Mucosa of stomach (tissue), 1 donor: ENCODE measurements at regions not wholly inside any gene's neighbourhood (a gene's known extent, or its start where the extent isn't known, plus 50 kb on each side); places are given as distances from the start of the nearest gene placed in this dataset.

Experiments
- H3K27me3 ChIP-seq: one replicate; pipeline ENCODE4 v1.7.0; 2013; ENCODE audit warnings: mild to moderate bottlenecking, low read length; ENCODE audit not compliant: control insufficient read depth, insufficient read depth
- H3K36me3 ChIP-seq: one replicate; pipeline ENCODE4 v1.7.0; 2013; ENCODE audit warnings: low read length; ENCODE audit not compliant: control insufficient read depth, insufficient read depth
- H3K4me1 ChIP-seq: one replicate; pipeline ENCODE4 v1.7.0; 2013; ENCODE audit warnings: mild to moderate bottlenecking, low read length; ENCODE audit not compliant: control insufficient read depth, insufficient read depth
- H3K4me3 ChIP-seq: one replicate; pipeline ENCODE4 v1.7.0; 2013; ENCODE audit warnings: low read length
- H3K9ac ChIP-seq: one replicate; pipeline ENCODE4 v1.7.0; 2013; ENCODE audit warnings: mild to moderate bottlenecking, low read length, moderate library complexity
- H3K9me3 ChIP-seq: one replicate; pipeline ENCODE4 v1.7.0; 2013; ENCODE audit warnings: mild to moderate bottlenecking, low read length, moderate library complexity; ENCODE audit not compliant: control insufficient read depth
- donor health status: Pancreatic carcinoma.

GRCh38 chr14:84726471-84726870 is 803.5 kb upstream of the FLRT2 start:
- H3K36me3 ChIP-seq: no peaks in the 10 kb centered on the region
- no peak overlapping the region for H3K9ac ChIP-seq
- H3K9me3 ChIP-seq: no peaks in the 10 kb centered on the region
- no peak overlapping the region for H3K4me3 ChIP-seq
- no peaks in the 10 kb centered on the region for H3K27me3 ChIP-seq
- H3K4me1 ChIP-seq: no peaks in the 10 kb centered on the region

- Histone ChIP-seq H3K9ac (no peak overlapping the region), H3K4me3 (no peak overlapping the region), H3K4me1 (no peaks in the 10 kb centered on the region), H3K36me3 (no peaks in the 10 kb centered on the region), H3K9me3 (no peaks in the 10 kb centered on the region), H3K27me3 (no peaks in the 10 kb centered on the region)
Observed at GRCh38 chr14:84749191-84749955, 780.6 kb upstream of the FLRT2 start.

GRCh38 chr14:84750284-84750683 is 779.7 kb upstream of the FLRT2 start:
- Histone ChIP-seq H3K9me3 (no peaks in the 10 kb centered on the region), H3K4me3 (no peak overlapping the region), H3K9ac (no peak overlapping the region), H3K4me1 (no peaks in the 10 kb centered on the region), H3K27me3 (no peaks in the 10 kb centered on the region), H3K36me3 (no peaks in the 10 kb centered on the region)

DNA sequence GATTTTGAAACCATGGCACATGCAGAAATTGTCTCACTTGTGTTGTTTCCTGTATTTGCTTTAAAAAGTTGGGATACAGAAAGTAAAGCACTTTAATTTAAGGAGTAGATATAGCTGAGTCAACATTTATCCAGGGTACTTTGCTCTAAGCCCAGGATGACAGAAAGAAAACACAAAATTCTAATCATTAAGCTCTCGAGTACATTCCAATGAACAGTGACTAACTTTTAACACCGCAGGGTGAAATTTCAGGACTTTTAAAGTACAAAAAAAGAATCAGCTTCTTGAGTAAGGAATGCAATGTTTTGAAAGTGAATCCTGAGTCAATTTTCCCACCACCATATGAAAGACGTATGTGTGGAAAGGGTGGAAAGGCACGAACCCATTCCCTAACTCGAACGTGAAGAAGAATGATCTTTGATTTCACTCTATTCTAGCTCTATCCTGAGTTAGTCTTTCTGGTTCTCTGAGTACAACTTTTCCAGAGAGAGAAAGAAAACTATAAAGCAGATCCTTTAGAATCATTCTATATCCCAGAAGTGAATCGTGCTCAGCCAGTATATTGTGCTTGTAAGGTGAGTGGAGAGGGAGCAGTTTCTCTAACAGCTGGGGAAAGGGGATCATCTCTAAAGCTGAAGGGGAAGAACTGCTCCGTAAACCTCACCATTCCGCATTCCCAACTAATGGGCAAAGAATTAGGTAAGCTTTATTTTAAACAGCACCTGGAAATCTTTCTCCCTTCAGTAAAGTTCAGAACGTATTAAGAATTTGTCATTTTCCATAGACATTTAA is 779.0 kb upstream of the FLRT2 start:
- H3K36me3 ChIP-seq: no peaks in the 10 kb centered on the region
- H3K4me3 ChIP-seq: no peak overlapping the region
- H3K9ac ChIP-seq: no peak overlapping the region
- H3K9me3 ChIP-seq: no peaks in the 10 kb centered on the region
- H3K4me1 ChIP-seq: no peaks in the 10 kb centered on the region
- no peaks in the 10 kb centered on the region for H3K27me3 ChIP-seq

GRCh38 chr14:84751745-84752144 is 778.2 kb upstream of the FLRT2 start:
- no peaks in the 10 kb centered on the region for H3K27me3 ChIP-seq
- no peaks in the 10 kb centered on the region for H3K4me1 ChIP-seq
- H3K9me3 ChIP-seq: no peaks in the 10 kb centered on the region
- no peaks in the 10 kb centered on the region for H3K36me3 ChIP-seq
- H3K9ac ChIP-seq: no peak overlapping the region
- no peak overlapping the region for H3K4me3 ChIP-seq

- Histone ChIP-seq H3K9ac (no peak overlapping the region), H3K9me3 (no peaks in the 10 kb centered on the region), H3K4me3 (no peak overlapping the region), H3K27me3 (no peaks in the 10 kb centered on the region), H3K36me3 (no peaks in the 10 kb centered on the region), H3K4me1 (no peaks in the 10 kb centered on the region)
Observed at GRCh38 chr14:84760489-84761126, 769.3 kb upstream of the FLRT2 start.

- H3K27me3 ChIP-seq: no peaks in the 10 kb centered on the region
- no peaks in the 10 kb centered on the region for H3K36me3 ChIP-seq
- H3K9me3 ChIP-seq: no peaks in the 10 kb centered on the region
- H3K4me1 ChIP-seq: no peaks in the 10 kb centered on the region
- H3K9ac ChIP-seq: no peak overlapping the region
- no peak overlapping the region for H3K4me3 ChIP-seq
Observed at GRCh38 chr14:84767434-84767833, 762.5 kb upstream of the FLRT2 start.

GRCh38 chr14:84770030-84770429 is 759.9 kb upstream of the FLRT2 start:
- Histone ChIP-seq H3K27me3 (no peaks in the 10 kb centered on the region), H3K36me3 (no peaks in the 10 kb centered on the region), H3K9ac (no peak overlapping the region), H3K4me3 (no peak overlapping the region), H3K4me1 (no peaks in the 10 kb centered on the region), H3K9me3 (no peaks in the 10 kb centered on the region)

DNA sequence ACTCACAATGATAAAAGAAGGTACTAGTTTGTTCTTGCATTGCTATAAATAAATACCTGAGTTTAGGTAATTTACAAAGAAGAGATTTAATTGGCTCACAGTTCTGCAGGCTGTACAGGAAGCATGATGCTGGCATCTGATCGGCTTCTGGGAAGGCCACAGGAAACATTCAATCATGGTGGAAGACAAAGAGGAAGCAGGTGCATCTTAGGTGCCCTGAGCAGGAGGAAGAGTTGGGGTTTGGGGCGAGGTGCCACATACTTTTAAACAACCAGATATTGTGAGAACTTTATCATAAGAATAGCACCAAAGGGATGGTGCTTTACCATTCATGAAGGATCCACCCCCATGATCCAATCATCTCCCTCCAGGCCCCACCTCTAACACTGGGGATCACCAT is 752.6 kb upstream of the FLRT2 start:
- no peaks in the 10 kb centered on the region for H3K9me3 ChIP-seq
- no peak overlapping the region for H3K4me3 ChIP-seq
- no peak overlapping the region for H3K9ac ChIP-seq
- H3K36me3 ChIP-seq: no peaks in the 10 kb centered on the region
- no peaks in the 10 kb centered on the region for H3K4me1 ChIP-seq
- H3K27me3 ChIP-seq: no peaks in the 10 kb centered on the region

- no peak overlapping the region for H3K9ac ChIP-seq
- H3K9me3 ChIP-seq: no peaks in the 10 kb centered on the region
- no peaks in the 10 kb centered on the region for H3K4me1 ChIP-seq
- no peak overlapping the region for H3K4me3 ChIP-seq
- H3K27me3 ChIP-seq: no peaks in the 10 kb centered on the region
- no peaks in the 10 kb centered on the region for H3K36me3 ChIP-seq
Observed at GRCh38 chr14:84782902-84783301, 747.0 kb upstream of the FLRT2 start.

DNA sequence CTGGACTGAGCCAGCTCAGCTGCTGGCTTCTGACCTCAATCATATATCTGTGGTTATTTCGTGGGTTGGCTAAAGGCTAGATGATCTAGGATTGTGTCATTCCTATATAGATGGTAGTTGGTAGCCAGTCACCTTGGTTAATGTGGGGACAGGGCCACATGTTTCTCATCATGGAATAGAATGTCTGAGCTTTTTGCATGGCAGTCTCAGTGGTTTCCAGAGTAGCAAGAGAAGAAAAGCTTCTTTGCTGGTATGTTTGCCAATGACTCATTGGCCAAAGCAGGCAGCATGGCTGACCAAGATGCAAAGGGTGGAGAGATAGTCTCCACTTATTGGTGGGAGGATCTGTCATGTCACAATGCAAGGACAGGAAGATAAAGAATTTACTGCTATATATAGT is 746.4 kb upstream of the FLRT2 start:
- Histone ChIP-seq H3K36me3 (no peaks in the 10 kb centered on the region), H3K4me3 (no peak overlapping the region), H3K27me3 (no peaks in the 10 kb centered on the region), H3K9me3 (no peaks in the 10 kb centered on the region), H3K9ac (no peak overlapping the region), H3K4me1 (no peaks in the 10 kb centered on the region)

GRCh38 chr14:84785996-84786395 is 743.9 kb upstream of the FLRT2 start:
- no peaks in the 10 kb centered on the region for H3K9me3 ChIP-seq

More at GRCh38 chr14:84785996-84786395, 743.9 kb upstream of the FLRT2 start:
- Histone ChIP-seq H3K9ac (no peak overlapping the region), H3K4me3 (no peak overlapping the region), H3K27me3 (no peaks in the 10 kb centered on the region), H3K4me1 (no peaks in the 10 kb centered on the region), H3K36me3 (no peaks in the 10 kb centered on the region)
